GM12878 (cell line): ENCODE measurements at regions not wholly inside any gene's neighbourhood (a gene's known extent, or its start where the extent isn't known, plus 50 kb on each side); places are given as distances from the start of the nearest gene placed in this dataset.

ENCODE experiments used
- ATAC-seq: fragments of 200-7000 bp; cut with Tn5 transposase; 3 replicates; pipeline ENCODE4 v1.9.1; 2020; ENCODE audit warnings: mild to moderate bottlenecking, moderate library complexity
- BruUV-seq: library from RNA; stranded (reverse); fragments of 400-500 nt; replicated peaks from 2 replicates; lab custom pipeline; 2021; lab: Mats Ljungman, UMichigan
- CTCF ChIA-PET: fragments of 300-600 bp; sonication (Branson Sonifier 250); formaldehyde crosslinking; extraction: SDS; loops from one replicate; lab custom pipeline; 2021; ENCODE audit warnings: inconsistent platforms; lab: Yijun Ruan, JAX
- POLR2A ChIA-PET: fragments of 350-600 bp; formaldehyde crosslinking; extraction: SDS; loops from one replicate; lab custom pipeline; 2021; ENCODE audit warnings: inconsistent platforms; lab: Charles Lee
- RAD21 ChIA-PET: fragments of 300-600 bp; sonication (Branson Sonifier 250); formaldehyde crosslinking; loops from one replicate; lab custom pipeline; 2023; ENCODE audit warnings: antibody characterized with exemption; ENCODE audit not compliant: unreplicated experiment; lab: Charles Lee
- SMC1A ChIA-PET: fragments of 300-600 bp; sonication (Branson Sonifier 250); formaldehyde crosslinking; loops from one replicate; lab custom pipeline; 2023; ENCODE audit not compliant: unreplicated experiment, uncharacterized antibody; lab: Charles Lee
- DNase-seq: peaks from one replicate; pipeline ENCODE4 v3.0.0-alpha.2; 2011; ENCODE audit warnings: low read depth, low spot score
- FAIRE-seq: peaks from 3 replicates; lab custom pipeline; 2011; peaks lifted over from hg19 to GRCh38; lab: Jason Lieb, UNC
- H2AFZ ChIP-seq: 2 replicates; pipeline ENCODE4 v1.6.0; 2011; ENCODE audit warnings: low read depth, low read length, control low read depth; ENCODE audit not compliant: control insufficient read depth
- H3K27ac ChIP-seq: 2 replicates; pipeline ENCODE4 v1.5.1; 2011; ENCODE audit warnings: control low read depth; ENCODE audit not compliant: control insufficient read depth, insufficient read depth
- H3K27me3 ChIP-seq, 2 experiments: replicated peaks in 1 of 2; 2 replicates each; pipeline versions ENCODE4 v1.6.0 to v1.6.1; 2011; ENCODE audit warnings: low read length in 1 of 2; ENCODE audit not compliant: control insufficient read depth in 2 of 2, insufficient read depth in 2 of 2
- H3K36me3 ChIP-seq, 2 experiments: 2 replicates each; pipeline ENCODE4 v1.5.1; 2011; ENCODE audit warnings: low read length in 1 of 2; ENCODE audit not compliant: control insufficient read depth in 2 of 2, insufficient read depth in 2 of 2
- H3K4me1 ChIP-seq: 2 replicates; pipeline ENCODE4 v1.6.1; 2011; ENCODE audit warnings: mild to moderate bottlenecking, low read length, moderate library complexity, mixed read lengths; ENCODE audit not compliant: control insufficient read depth, insufficient read depth
- H3K4me2 ChIP-seq: 2 replicates; pipeline ENCODE4 v1.6.0; 2011; ENCODE audit warnings: control low read depth; ENCODE audit not compliant: control insufficient read depth, insufficient read depth
- H3K4me3 ChIP-seq: fragments of 200-600 bp; sonication (generic); 2 replicates; pipeline ENCODE4 v1.5.1; 2016
- H3K79me2 ChIP-seq: 2 replicates; pipeline ENCODE4 v1.6.0; 2011; ENCODE audit warnings: low read length; ENCODE audit not compliant: control insufficient read depth, insufficient read depth
- H3K9ac ChIP-seq: 2 replicates; pipeline ENCODE4 v1.8.0; 2011; ENCODE audit warnings: low read length, control low read depth, mixed read lengths; ENCODE audit not compliant: control insufficient read depth, insufficient read depth
- H3K9me3 ChIP-seq: replicated peaks from 3 replicates; pipeline ENCODE4 v1.5.1; 2011; ENCODE audit warnings: mild to moderate bottlenecking, low read length; ENCODE audit not compliant: control insufficient read depth, insufficient read depth
- H4K20me1 ChIP-seq: 2 replicates; pipeline ENCODE4 v1.6.0; 2011; ENCODE audit not compliant: control insufficient read depth, insufficient read depth
- BMI1 ChIP-seq: fragments of 450-650 bp; IDR thresholded peaks from 2 replicates; pipeline ENCODE4 v1.6.1; 2016; ENCODE audit warnings: mild to moderate bottlenecking, moderate library complexity, borderline replicate concordance
- CEBPB ChIP-seq, 2 experiments: fragments of 150-350 bp in 1 of 2; IDR thresholded peaks; 2 replicates each; pipeline ENCODE4 v1.6.1; 2012 to 2014; ENCODE audit warnings: low read depth in 2 of 2, low read length in 2 of 2, borderline replicate concordance in 1 of 2, inconsistent platforms in 1 of 2
- CREM ChIP-seq: IDR thresholded peaks from 2 replicates; pipeline ENCODE4 v1.6.1; 2014; ENCODE audit warnings: antibody characterized with exemption, low read depth
- DPF2 ChIP-seq: fragments of 450-650 bp; IDR thresholded peaks from 2 replicates; pipeline ENCODE4 v1.6.1; 2017; ENCODE audit warnings: mild to moderate bottlenecking
- EED ChIP-seq: sonication (generic); IDR thresholded peaks from 2 replicates; pipeline ENCODE4 v1.6.1; 2016; ENCODE audit warnings: antibody characterized with exemption, low read depth
- EZH2 ChIP-seq: IDR thresholded peaks from 2 replicates; pipeline ENCODE4 v1.6.1; 2012; ENCODE audit warnings: low read depth, mild to moderate bottlenecking, control low read depth, inconsistent platforms, low read length, borderline replicate concordance; ENCODE audit not compliant: control insufficient read depth
- GATAD2B ChIP-seq: fragments of 450-650 bp; conservative IDR thresholded peaks from 2 replicates; pipeline ENCODE4 v1.6.1; 2017; ENCODE audit warnings: low read depth, mild to moderate bottlenecking, moderate library complexity
- HDAC2 ChIP-seq: fragments of 200-600 bp; sonication (generic); IDR thresholded peaks from 2 replicates; pipeline ENCODE4 v1.6.1; 2017
- HDAC6 ChIP-seq: fragments of 200-600 bp; sonication (generic); IDR thresholded peaks from one replicate; pipeline ENCODE4 v1.8.0; 2017; ENCODE audit warnings: antibody characterized with exemption; ENCODE audit not compliant: unreplicated experiment
- RB1 ChIP-seq: fragments of 450-650 bp; formaldehyde crosslinking; IDR thresholded peaks from 2 replicates; pipeline ENCODE4 v1.6.1; 2017; ENCODE audit warnings: mild to moderate bottlenecking, borderline replicate concordance
- SIN3A ChIP-seq: IDR thresholded peaks from 2 replicates; pipeline ENCODE4 v1.6.1; 2012; ENCODE audit warnings: low read depth, low read length, improper control_type of control experiment
- YY1 ChIP-seq: IDR thresholded peaks from 2 replicates; pipeline ENCODE4 v1.6.1; 2011; ENCODE audit warnings: low read depth, mild to moderate bottlenecking, low read length
- ZNF274 ChIP-seq: IDR thresholded peaks from one replicate; pipeline ENCODE4 v1.8.0; 2011; ENCODE audit not compliant: insufficient read length, insufficient read depth
- WGBS: methylation state at CpG from one replicate; pipeline ENCODE4 v1.1.6; 2016; ENCODE audit warnings: low lambda C conversion rate; ENCODE audit not compliant: insufficient replicate concordance, insufficient coverage; ENCODE audit errors: missing lambda C conversion rate; 5-methylcytosine and 5-hydroxymethylcytosine counted together
- in situ Hi-C: fragments of 300-500 bp; cut with MboI; formaldehyde crosslinking; loops from 9 replicates; pipeline ENCODE4 v1.14.3; 2018; ENCODE audit warnings: mixed read lengths
- intact Hi-C: fragments of 100-400 bp; cut with micrococcal nuclease; formaldehyde crosslinking; loops from one replicate; pipeline ENCODE4 v1.14.2; 2022; ENCODE audit not compliant: unreplicated experiment
- TF ChIP-seq, protein P1 (sequence below): IDR thresholded peaks from 2 replicates; pipeline ENCODE4 v1.6.1; 2011; ENCODE audit warnings: borderline replicate concordance, low read depth, mild to moderate bottlenecking, moderate library complexity, mixed read lengths, low read length; ENCODE audit not compliant: insufficient read depth; ENCODE audit errors: extremely low read length
- TF ChIP-seq, protein P2 (sequence below): fragments of 450-650 bp; IDR thresholded peaks from 2 replicates; pipeline ENCODE4 v1.6.1; 2017; ENCODE audit warnings: borderline replicate concordance
- TF ChIP-seq, protein P3 (sequence below): fragments of 450-650 bp; IDR thresholded peaks from 2 replicates; pipeline ENCODE4 v1.6.1; 2014; ENCODE audit warnings: mild to moderate bottlenecking
- TF ChIP-seq, protein P4 (sequence below): fragments of 450-650 bp; IDR thresholded peaks from 2 replicates; pipeline ENCODE4 v1.6.1; 2018; ENCODE audit warnings: mild to moderate bottlenecking, low read depth, moderate library complexity; ENCODE audit not compliant: partially characterized antibody

DNA sequence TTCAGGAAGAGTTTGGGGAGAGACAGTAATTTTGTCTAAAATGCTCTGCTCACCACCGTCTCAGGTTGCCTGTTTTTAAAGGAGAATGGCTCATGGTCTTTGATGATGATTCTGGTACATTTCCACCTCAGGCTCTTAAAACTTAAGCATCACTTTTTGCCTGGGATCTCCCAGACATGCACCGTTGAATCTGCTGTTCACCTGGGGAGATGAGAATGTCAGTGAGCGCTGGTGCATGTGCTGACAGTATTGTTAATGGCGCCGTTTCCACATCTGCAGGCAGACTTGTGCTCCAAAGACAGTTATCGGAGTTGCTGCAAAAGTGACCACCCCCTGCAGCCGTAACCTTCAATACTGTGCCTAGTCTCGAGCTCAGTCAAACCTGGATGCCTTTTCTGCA, 219.0 kb upstream of the TPM1 start (continued):
- TF ChIP-seq, protein P1, sequence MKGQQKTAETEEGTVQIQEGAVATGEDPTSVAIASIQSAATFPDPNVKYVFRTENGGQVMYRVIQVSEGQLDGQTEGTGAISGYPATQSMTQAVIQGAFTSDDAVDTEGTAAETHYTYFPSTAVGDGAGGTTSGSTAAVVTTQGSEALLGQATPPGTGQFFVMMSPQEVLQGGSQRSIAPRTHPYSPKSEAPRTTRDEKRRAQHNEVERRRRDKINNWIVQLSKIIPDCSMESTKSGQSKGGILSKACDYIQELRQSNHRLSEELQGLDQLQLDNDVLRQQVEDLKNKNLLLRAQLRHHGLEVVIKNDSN = no peak

DNA sequence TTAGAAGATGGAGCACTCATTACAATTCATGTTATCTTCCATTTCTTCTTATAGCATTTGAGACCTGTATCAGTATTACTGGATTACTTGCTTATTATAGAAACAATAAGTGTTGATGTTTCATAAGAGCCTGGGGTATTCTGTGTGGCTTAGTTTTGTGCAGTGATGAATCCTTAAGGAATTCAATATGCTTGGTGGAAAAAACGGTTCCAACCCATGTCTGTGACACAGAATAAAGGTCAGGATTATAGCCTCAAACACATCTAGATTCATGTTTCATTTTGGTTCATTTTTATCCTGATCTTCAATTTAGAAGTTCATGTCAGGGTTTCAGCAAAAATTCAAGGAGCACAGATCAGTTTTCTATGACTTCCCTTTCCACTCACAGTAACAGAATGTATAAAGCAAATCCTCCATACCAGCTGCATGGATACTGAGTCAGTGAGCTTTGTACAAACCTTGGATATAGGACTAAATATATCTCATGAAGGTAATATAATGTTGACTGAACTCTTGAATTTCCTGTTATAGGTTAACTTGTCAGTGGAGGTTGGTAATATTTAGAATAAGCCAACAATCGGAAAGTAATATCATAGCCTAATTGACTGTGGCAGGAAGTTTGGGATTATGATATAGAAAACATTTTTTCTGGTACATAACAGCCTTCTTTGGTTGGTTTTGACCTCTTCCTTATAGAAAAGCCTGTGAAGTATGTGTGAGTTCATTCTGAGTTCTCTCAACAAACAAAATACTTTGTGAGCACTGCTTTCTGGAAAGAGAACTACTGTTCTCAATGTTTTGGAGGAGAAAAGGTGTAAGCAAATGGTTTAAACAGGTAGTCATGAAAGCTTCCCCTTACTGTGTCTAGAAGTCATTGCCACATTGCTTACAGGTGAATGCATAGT, 218.2 kb upstream of the TPM1 start:
- FAIRE-seq = no peak
- no peak for ATAC-seq
- TF ChIP-seq, protein P2, sequence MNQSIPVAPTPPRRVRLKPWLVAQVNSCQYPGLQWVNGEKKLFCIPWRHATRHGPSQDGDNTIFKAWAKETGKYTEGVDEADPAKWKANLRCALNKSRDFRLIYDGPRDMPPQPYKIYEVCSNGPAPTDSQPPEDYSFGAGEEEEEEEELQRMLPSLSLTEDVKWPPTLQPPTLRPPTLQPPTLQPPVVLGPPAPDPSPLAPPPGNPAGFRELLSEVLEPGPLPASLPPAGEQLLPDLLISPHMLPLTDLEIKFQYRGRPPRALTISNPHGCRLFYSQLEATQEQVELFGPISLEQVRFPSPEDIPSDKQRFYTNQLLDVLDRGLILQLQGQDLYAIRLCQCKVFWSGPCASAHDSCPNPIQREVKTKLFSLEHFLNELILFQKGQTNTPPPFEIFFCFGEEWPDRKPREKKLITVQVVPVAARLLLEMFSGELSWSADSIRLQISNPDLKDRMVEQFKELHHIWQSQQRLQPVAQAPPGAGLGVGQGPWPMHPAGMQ = no peak
- no peak for TF ChIP-seq CREM
- no peak for TF ChIP-seq RB1
- no peak for TF ChIP-seq EED
- no peak for TF ChIP-seq HDAC2
- TF ChIP-seq, protein P3, sequence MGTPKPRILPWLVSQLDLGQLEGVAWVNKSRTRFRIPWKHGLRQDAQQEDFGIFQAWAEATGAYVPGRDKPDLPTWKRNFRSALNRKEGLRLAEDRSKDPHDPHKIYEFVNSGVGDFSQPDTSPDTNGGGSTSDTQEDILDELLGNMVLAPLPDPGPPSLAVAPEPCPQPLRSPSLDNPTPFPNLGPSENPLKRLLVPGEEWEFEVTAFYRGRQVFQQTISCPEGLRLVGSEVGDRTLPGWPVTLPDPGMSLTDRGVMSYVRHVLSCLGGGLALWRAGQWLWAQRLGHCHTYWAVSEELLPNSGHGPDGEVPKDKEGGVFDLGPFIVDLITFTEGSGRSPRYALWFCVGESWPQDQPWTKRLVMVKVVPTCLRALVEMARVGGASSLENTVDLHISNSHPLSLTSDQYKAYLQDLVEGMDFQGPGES = no peak
- no peak for TF ChIP-seq YY1
- no peak for TF ChIP-seq HDAC6
- no peak for TF ChIP-seq BMI1
- no peak for TF ChIP-seq DPF2
- TF ChIP-seq SIN3A = no peak
- TF ChIP-seq CEBPB (IDR thresholded peaks at IDR 0.05; ENCODE audit: borderline replicate concordance in 1 of 2, low read depth in 2 of 2, low read length in 2 of 2) = no peak
- TF ChIP-seq, protein P4, sequence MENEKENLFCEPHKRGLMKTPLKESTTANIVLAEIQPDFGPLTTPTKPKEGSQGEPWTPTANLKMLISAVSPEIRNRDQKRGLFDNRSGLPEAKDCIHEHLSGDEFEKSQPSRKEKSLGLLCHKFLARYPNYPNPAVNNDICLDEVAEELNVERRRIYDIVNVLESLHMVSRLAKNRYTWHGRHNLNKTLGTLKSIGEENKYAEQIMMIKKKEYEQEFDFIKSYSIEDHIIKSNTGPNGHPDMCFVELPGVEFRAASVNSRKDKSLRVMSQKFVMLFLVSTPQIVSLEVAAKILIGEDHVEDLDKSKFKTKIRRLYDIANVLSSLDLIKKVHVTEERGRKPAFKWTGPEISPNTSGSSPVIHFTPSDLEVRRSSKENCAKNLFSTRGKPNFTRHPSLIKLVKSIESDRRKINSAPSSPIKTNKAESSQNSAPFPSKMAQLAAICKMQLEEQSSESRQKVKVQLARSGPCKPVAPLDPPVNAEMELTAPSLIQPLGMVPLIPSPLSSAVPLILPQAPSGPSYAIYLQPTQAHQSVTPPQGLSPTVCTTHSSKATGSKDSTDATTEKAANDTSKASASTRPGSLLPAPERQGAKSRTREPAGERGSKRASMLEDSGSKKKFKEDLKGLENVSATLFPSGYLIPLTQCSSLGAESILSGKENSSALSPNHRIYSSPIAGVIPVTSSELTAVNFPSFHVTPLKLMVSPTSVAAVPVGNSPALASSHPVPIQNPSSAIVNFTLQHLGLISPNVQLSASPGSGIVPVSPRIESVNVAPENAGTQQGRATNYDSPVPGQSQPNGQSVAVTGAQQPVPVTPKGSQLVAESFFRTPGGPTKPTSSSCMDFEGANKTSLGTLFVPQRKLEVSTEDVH = no peak
- TF ChIP-seq GATAD2B = no peak
- no peak for TF ChIP-seq ZNF274
- TF ChIP-seq EZH2 = no peak

More for the DNA sequence above, 218.2 kb upstream of the TPM1 start:
- no peaks in the 10 kb centered on the region for H3K4me1 ChIP-seq
- H3K9me3 ChIP-seq = no peaks in the 10 kb centered on the region
- no peaks in the 10 kb centered on the region for H4K20me1 ChIP-seq
- 31% methylated on average over 2 of the region's 2 CpGs for WGBS
- ChIA-PET RAD21 (no interaction called here), POLR2A (no interaction called here), SMC1A (no interaction called here), CTCF (no interaction called here)
- BruUV-seq = no TSS peak
- no peak overlapping the region for H3K9ac ChIP-seq
- H3K79me2 ChIP-seq = no peaks in the 10 kb centered on the region
- H3K27ac ChIP-seq = no peak overlapping the region
- H3K27me3 ChIP-seq = no peaks in the 10 kb centered on the region
- no peak overlapping the region for H3K4me2 ChIP-seq
- H3K4me3 ChIP-seq = no peak overlapping the region
- in situ Hi-C loops = no loop called here
- no peak for DNase-seq
- no peaks in the 10 kb centered on the region for H3K36me3 ChIP-seq
- no peak overlapping the region for H2AFZ ChIP-seq
- intact Hi-C loops = no loop called here
